Erythroblast (primary cell): ENCODE measurements at regions not wholly inside any gene's neighbourhood (a gene's known extent, or its start where the extent isn't known, plus 50 kb on each side); places are given as distances from the start of the nearest gene placed in this dataset.

ENCODE experiments used
- DNase-seq, 2 experiments: peaks; one replicate each; lab custom pipeline; 2025; lab: John Stamatoyannopoulos, UW
- GATA1 ChIP-seq: IDR thresholded peaks from 2 replicates; pipeline ENCODE4 v1.6.1; 2011; ENCODE audit warnings: low read depth, mild to moderate bottlenecking, control low read depth, low read length, moderate library complexity
- POLR2A ChIP-seq: IDR thresholded peaks from 2 replicates; pipeline ENCODE4 v1.6.1; 2011; ENCODE audit warnings: mild to moderate bottlenecking, low read length

DNA sequence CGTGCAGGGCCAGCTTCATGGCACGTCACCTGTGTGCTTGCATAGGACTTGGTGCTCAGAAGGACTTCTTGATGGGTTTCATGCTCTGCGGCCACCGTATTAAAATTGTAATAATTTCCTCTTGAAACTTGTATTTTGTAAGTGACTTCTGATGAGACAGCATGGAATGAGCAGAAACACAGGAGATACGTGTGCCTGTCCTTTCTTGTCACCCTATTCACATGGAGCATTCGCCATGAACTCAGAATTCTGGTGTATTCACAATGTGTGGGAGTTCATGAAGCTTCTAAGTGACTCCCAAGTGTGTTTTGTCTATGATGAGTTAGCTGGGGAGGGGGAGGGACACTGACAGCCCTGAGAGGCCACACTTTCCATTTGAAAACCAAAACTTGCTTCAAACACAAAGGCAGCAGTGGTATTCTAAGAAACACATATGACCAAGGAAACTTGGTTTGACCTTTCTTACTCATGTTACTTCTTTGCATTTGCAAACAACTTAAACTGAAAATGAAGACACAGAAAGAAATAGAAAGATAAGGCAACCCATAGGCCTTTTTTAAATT is 92.1 kb upstream of the NEDD9 start:
- DNase-seq = no peak
- TF ChIP-seq POLR2A = no peak

DNA sequence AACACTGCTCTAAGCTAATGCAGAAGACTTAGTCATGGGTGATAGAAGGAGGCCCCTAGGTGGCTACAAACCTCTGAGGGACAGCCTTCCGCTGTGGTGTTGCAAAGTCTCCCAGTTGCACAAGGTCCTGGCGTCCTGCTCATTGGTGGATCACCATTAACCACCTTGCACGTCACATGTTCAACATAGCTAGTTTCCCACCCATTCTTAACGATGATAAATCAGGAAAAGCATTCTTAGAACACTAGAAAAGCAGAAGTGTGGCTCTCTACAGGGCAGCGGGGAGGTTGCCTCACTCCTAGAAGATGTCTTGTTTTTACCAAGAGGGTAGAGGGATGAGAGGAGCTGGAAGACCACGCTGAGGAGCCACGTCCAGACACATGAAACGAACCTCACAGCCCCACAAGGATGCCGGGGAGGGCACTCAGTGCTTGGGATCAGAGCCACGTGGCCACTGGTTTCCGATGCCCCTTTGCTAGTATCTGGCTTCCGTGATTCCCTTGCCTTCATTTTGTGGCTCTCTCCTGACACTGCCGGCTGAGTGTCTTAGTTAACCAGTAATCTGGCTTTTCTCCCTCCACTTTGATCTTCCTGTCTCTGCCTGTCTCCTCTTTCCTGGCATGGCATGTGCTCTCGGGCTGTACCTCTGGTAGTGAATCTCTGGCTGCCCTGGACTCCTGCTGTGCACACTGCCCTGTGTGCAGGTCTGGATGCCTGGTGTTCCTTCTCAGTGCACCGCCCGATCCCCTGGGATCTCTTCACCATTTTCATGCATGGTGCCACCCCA is 91.4 kb upstream of the NEDD9 start:
- no peak for TF ChIP-seq POLR2A
- TF ChIP-seq GATA1 = no peak
- DNase-seq = no peak

DNA sequence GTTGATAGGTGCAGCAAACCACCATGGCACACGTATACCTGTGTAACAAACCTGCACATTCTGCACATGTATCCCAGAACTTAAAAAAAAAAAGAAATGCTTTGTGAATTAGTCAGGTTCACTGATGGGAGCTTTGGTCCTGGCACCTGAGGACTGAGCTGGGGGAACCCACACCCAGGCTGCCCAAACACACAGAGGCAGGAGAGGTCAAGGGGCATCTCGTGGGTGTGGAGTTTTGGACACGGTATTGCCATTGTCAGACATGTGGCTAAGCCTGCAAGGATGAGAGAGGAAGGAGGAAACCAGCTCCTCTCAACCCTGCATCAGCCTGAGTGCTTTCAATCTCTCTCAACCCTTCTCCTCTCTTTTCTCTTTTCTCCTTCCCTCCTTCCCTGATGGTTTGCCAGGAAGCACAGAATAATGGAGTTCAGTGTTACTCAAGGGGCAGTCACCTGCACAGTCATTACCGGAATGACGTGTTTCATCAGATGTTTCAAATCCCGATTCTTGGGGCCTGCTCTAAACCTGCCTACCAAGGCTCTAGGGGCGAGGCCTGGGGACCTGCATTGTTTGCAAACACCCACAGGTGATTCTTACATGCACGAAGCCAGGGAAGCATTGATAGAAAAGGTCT is 89.9 kb upstream of the NEDD9 start:
- no peak for DNase-seq
- no peak for TF ChIP-seq GATA1
- TF ChIP-seq POLR2A = no peak

DNA sequence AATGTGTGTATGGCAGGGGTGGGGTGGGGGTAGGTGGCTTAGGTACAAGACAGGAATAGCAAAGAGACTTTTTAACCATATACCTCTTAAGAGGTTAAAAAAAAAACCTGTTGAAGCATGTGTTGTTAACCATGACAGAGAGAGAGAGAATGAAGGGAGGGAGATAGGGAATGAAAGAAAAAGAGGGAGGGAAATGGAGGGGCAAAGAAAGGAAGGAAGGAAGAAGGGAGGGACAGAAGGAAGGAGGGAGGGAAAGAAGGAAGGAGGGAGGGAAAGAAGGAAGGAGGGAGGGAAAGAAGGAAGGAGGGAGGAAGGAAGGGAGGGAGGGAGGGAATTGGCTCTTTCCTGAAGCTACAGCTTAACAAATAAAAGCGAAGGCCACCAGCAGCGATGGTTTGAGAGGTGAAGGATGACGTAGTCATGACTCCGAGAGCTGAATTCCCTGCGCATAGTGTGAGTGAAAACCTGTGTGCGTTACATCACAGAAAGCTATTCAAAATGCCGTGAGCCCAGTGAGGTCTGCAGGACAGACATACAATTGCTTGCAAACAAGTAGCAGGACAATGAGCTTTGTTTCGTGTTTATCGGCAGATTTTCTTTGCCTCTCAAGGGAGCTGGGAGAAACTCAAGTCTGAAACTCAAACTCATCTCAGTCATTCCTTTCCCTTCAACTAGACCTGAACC is 88.6 kb upstream of the NEDD9 start:
- no peak for DNase-seq
- no peak for TF ChIP-seq GATA1
- no peak for TF ChIP-seq POLR2A

DNA sequence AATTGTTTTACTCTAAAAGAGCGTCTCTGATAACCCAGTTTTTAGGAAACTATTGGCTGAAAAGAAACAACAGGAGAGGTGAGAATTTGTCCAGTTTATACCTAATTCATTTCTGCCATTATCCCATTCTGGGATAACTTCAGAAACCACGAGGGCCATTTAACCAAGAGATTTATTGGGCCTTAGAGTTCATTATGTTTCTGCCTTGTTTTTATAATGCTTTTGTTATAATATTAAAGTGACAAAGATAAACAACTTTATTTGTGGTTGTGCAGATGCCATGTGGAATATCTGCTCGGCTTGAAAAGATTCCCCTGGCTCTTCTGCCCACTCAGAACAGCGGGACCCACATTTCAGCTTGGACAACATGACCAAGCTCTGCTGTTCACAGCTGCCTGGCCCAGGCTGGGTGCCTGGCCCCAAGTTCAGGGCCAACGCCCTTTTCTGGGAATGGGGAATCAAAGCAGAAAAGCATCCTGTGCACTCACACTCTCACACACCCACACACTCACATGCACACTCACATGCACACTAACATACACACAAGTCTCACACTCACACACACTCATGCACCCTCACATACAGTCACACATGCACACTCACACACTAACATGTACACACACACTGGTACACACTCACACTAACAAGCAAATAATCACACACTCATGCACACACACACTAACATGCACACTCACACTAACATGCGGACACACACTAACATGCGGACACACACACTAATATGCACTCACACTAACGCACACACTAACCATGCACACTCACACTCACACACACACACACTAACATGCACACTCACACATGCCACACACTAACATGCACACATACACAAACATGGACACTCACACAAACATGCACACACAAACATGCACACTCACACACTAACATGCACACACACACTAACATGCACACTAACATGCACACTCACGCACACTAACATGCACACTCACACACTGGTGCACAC is 86.7 kb upstream of the NEDD9 start:
- TF ChIP-seq POLR2A (no peak), GATA1 (no peak)
- DNase-seq = no peak

DNA sequence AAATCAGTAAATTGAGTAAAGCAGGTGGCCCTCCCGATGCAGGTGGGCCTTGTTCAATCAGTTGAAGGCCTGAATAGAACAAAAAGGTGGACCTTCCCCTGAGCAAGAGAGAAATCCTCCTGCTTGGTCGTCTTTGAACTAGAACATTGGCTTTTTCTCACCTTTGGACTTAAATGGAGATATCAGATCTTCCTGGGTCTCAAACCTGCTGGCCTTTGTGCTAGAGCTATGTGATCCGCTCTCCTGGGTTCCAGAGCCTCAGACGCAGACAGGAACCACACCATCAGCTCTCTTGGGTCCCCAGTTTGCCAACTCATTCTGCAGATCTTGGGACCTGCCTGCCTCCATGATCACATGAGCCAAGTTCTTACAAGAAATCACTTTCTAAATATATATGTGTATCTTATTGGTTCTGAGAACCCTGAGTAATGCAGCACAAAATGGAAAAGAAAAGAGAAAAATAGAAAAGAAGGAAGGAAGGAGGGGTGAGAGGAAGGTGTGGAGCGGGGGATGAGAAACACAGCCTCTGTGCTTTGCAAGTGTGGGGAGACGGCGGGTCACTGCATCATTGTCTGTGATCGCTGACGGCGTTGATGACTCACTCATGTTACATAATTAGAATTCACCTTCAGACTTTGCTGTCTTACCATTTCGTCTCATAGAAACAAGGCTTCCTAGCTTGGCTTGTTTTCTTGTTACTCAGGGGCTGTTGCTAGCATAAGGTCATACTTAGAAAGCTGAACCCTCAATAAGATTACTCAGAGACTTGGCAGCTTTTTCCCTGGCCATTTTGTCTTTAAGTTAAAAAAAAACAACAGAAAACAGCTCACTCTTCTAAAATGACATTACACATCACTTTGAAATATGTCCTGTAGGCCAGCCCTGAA is 85.7 kb upstream of the NEDD9 start:
- DNase-seq = peak in 1 of 2 experiments; percentile 5

DNA sequence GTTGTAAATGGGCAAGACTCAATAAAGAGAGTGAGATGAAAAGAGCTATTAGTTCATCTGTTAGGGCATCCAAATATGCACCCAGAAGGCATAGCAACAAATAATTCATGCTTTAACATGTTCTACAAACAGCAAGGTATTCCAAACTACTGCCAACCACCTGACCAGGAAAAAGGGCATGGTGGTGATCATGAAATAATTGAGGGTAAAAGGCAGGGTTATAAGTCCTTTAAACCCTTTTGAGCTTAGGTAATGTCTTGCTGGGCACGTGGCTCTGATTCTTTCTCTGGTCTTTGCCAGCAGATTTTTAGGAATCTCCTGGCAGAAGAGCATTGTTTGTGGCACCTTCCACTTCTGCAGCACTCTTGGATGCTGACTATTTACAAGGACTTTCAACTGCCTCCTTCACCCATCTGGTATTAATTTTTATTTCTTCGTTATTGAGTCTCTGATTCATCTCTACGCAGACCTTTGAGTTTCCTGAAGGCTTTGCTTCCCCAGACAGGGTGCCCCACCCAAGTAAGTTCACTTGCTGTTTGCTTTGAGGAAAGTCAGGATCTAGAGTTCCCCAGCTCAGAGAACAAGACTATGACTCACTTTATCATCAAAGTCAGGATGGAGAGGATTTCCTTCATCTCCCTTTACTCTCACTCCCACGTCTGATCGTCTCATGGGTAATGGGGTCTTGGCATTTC is 83.4 kb upstream of the NEDD9 start:
- TF ChIP-seq POLR2A (no peak), GATA1 (no peak)
- no peak for DNase-seq

More for the DNA sequence above, 85.7 kb upstream of the NEDD9 start:
- no peak for TF ChIP-seq GATA1
- no peak for TF ChIP-seq POLR2A

DNA sequence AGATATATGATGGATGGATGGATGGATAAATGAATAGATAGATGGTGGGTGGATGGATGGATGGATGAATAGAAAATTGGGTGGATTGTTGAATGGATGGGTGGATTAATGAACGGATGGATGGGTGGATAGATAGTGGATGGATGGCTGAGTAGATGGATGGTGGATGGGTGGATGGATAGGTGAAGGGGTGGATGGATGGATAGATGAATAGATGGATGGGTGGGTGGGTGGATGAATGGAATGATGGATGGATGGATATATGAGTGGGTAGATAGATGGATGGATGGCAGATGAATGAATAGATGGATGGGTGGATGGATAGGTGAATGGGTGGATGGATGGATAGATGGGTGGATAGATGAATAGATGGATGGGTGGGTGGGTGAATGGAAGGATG is 80.7 kb upstream of the NEDD9 start:
- TF ChIP-seq GATA1 = no peak
- no peak for TF ChIP-seq POLR2A
- DNase-seq = no peak

DNA sequence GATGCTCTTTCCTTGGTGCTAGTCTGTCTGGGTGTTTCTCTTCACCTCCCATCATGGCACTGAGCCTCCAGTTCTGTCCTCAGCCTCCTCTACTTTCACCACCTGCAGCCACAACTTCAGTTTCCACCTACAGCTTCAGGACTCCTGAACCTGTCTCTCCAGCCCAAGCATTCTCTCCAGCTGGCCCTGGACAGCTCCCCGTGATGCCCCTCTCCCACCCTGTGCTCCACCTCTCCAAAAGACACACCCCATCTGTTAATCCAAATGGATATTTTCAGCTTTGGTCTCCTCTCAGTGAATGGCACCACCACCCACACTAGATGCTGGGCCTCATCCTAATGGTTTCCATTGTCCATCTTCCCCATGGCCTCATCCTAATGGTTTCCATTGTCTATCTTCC is 79.5 kb upstream of the NEDD9 start:
- TF ChIP-seq GATA1 (no peak), POLR2A (no peak)
- no peak for DNase-seq

DNA sequence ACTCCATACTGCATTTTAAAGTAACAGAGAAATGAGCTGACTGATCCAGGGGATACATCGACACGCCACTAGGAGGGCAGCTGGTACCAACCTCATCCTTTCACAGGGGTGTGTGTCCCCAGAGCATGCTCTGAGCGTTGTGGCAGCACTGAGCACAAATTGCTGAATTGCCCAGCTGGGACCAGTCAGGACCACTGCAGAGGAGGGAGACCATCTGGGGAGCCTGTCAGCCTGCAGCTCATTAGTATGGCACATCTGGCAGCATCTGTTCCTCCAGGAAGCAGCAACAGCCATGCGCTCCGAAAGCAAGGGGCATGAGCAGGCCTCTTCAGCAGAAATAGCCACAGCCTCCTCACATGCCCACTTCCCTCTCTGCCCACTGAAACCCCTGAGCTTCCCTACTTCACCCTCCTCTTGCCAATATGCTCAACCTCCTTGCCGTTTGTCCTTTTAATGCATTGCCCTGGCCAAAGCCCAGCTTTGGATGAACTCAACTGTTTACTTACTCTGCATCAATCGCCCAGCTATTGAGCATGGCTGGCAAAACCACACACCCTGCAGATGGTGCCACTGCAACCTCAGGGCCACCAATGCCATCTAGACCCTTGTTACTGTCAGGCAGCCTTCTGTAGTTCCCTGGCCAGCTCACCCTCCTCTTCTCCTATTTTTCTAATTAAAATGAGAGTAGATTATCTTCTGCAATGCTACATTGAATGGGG is 77.6 kb upstream of the NEDD9 start:
- TF ChIP-seq GATA1 (no peak), POLR2A (no peak)

DNA sequence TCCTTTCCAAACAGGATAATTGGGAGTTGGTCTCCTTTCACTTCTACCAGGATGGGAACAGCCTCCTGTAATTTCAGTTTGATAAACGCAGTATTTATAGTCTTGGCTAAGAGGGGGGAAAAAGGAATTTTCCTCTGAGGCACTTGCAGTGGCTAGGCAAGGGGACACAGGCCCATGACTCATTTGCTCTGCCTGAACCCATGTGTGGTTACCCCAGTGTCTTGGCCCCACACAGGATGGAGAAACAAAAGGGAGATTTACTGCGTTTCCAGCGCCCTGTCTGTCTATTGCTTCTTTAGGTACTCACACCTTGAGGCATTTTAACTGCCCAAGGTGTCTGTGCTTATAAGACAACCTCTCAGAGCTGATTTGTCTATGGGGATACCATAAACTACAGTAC is 74.8 kb upstream of the NEDD9 start:
- TF ChIP-seq POLR2A (no peak), GATA1 (no peak)
- no peak for DNase-seq

More for the DNA sequence above, 77.6 kb upstream of the NEDD9 start:
- DNase-seq = no peak
